NAMALWA (cell line): ENCODE measurements at regions not wholly inside any gene's neighbourhood (a gene's known extent, or its start where the extent isn't known, plus 50 kb on each side); places are given as distances from the start of the nearest gene placed in this dataset.

Source experiments
- DNase-seq: peaks from one replicate; pipeline ENCODE4 v3.0.0-alpha.2; 2015; ENCODE audit warnings: low spot score

GRCh38 chr4:133741766-133742165, 459.8 kb downstream of the PABPC4L start:
- no peak for DNase-seq

GRCh38 chr4:133720001-133720400, 481.6 kb downstream of the PABPC4L start:
- no peak for DNase-seq

GRCh38 chr4:133719098-133719497, 482.5 kb downstream of the PABPC4L start:
- no peak for DNase-seq

- DNase-seq: no peak
These were observed 487.4 kb downstream of the PABPC4L start for GRCh38 chr4:133714211-133714610.

GRCh38 chr4:133713340-133713739, 488.2 kb downstream of the PABPC4L start:
- DNase-seq: no peak

GRCh38 chr4:133711817-133712216, 489.8 kb downstream of the PABPC4L start:
- no peak for DNase-seq

GRCh38 chr4:133694416-133694815, 507.2 kb downstream of the PABPC4L start:
- DNase-seq: peak; percentile 12

- no peak for DNase-seq
These were observed 517.6 kb downstream of the PABPC4L start for GRCh38 chr4:133683967-133684366.

GRCh38 chr4:133668061-133668851, 519.2 kb downstream of the PCDH10 start:
- DNase-seq: no peak

- no peak for DNase-seq
These were observed 498.1 kb downstream of the PCDH10 start for GRCh38 chr4:133647206-133647605.

GRCh38 chr4:133641191-133641590, 492.1 kb downstream of the PCDH10 start:
- no peak for DNase-seq

- DNase-seq: no peak
These were observed 489.7 kb downstream of the PCDH10 start for GRCh38 chr4:133638751-133639150.

- DNase-seq: no peak
These were observed 488.1 kb downstream of the PCDH10 start for GRCh38 chr4:133637161-133637560.

- peak; percentile 38 for DNase-seq
These were observed 475.6 kb downstream of the PCDH10 start for GRCh38 chr4:133624744-133625143.

GRCh38 chr4:133623847-133624246, 474.8 kb downstream of the PCDH10 start:
- DNase-seq: peak; percentile 36

- no peak for DNase-seq
These were observed 472.5 kb downstream of the PCDH10 start for GRCh38 chr4:133621628-133622027.

GRCh38 chr4:133620555-133620954, 471.5 kb downstream of the PCDH10 start:
- no peak for DNase-seq

- DNase-seq: peak; percentile 52
These were observed 469.9 kb downstream of the PCDH10 start for GRCh38 chr4:133618963-133619362.

GRCh38 chr4:133600008-133600407, 450.9 kb downstream of the PCDH10 start:
- DNase-seq: no peak

- DNase-seq: no peak
These were observed 449.7 kb downstream of the PCDH10 start for GRCh38 chr4:133598779-133599178.

GRCh38 chr4:133597251-133597650, 448.2 kb downstream of the PCDH10 start:
- DNase-seq: no peak

- no peak for DNase-seq
These were observed 447.4 kb downstream of the PCDH10 start for GRCh38 chr4:133596459-133596858.

GRCh38 chr4:133594390-133595207, 445.5 kb downstream of the PCDH10 start:
- DNase-seq: no peak
